Mesendoderm (in vitro differentiated cells): ENCODE measurements at regions not wholly inside any gene's neighbourhood (a gene's known extent, or its start where the extent isn't known, plus 50 kb on each side); places are given as distances from the start of the nearest gene placed in this dataset.
"Not testable (repeated sequence)": the region's sequence is repeated elsewhere in the genome, so short reads cannot be mapped to it uniquely, and the experiment has no call there.

Experiments used
- DNase-seq: peaks from one replicate; pipeline ENCODE4 v3.0.0; 2013
- H2AK5ac ChIP-seq: 2 replicates; pipeline ENCODE4 v1.6.1; 2013; ENCODE audit warnings: low read length, inconsistent platforms
- H2BK120ac ChIP-seq: 2 replicates; pipeline ENCODE4 v1.6.1; 2013; ENCODE audit warnings: low read depth, mild to moderate bottlenecking, low read length, moderate library complexity, mixed read lengths
- H2BK15ac ChIP-seq: replicated peaks from 2 replicates; pipeline ENCODE4 v1.6.1; 2013; ENCODE audit warnings: low read depth, mild to moderate bottlenecking, moderate library complexity
- H2BK5ac ChIP-seq: 2 replicates; pipeline ENCODE4 v1.6.1; 2013; ENCODE audit warnings: low read length, inconsistent platforms
- H3K18ac ChIP-seq: 2 replicates; pipeline ENCODE4 v1.6.1; 2013; ENCODE audit warnings: mild to moderate bottlenecking, low read length, mixed read lengths
- H3K23ac ChIP-seq: one replicate; pipeline ENCODE4 v1.6.1; 2013; ENCODE audit warnings: low read length
- H3K27ac ChIP-seq: 2 replicates; pipeline ENCODE4 v1.5.1; 2013; ENCODE audit warnings: low read depth, mild to moderate bottlenecking, inconsistent platforms, low read length, moderate library complexity
- H3K27me3 ChIP-seq: 2 replicates; pipeline ENCODE4 v1.6.1; 2013; ENCODE audit warnings: low read length, control low read depth, mild to moderate bottlenecking, inconsistent platforms; ENCODE audit not compliant: insufficient read depth, poor library complexity
- H3K36me3 ChIP-seq: 2 replicates; pipeline ENCODE4 v1.6.1; 2013; ENCODE audit warnings: low read length, inconsistent platforms; ENCODE audit not compliant: control insufficient read depth, insufficient read depth
- H3K4ac ChIP-seq: one replicate; pipeline ENCODE4 v1.6.1; 2013; ENCODE audit warnings: low read depth, mild to moderate bottlenecking, low read length, moderate library complexity
- H3K4me1 ChIP-seq: 2 replicates; pipeline ENCODE4 v1.6.1; 2013; ENCODE audit warnings: low read depth, low read length, inconsistent platforms; ENCODE audit not compliant: control insufficient read depth
- H3K4me2 ChIP-seq: 2 replicates; pipeline ENCODE4 v1.6.1; 2013; ENCODE audit warnings: low read length
- H3K4me3 ChIP-seq: 2 replicates; pipeline ENCODE4 v1.5.1; 2013; ENCODE audit warnings: mild to moderate bottlenecking, low read length
- H3K56ac ChIP-seq: one replicate; pipeline ENCODE4 v1.6.1; 2013; ENCODE audit warnings: low read length
- H3K79me1 ChIP-seq: 2 replicates; pipeline ENCODE4 v1.6.1; 2013; ENCODE audit warnings: low read length, inconsistent platforms
- H3K79me2 ChIP-seq: 2 replicates; pipeline ENCODE4 v1.6.1; 2013; ENCODE audit warnings: mild to moderate bottlenecking, low read length; ENCODE audit not compliant: control insufficient read depth, insufficient read depth
- H3K9ac ChIP-seq: 2 replicates; pipeline ENCODE4 v1.6.1; 2013; ENCODE audit warnings: low read length, inconsistent platforms
- H4K5ac ChIP-seq: one replicate; pipeline ENCODE4 v1.6.1; 2013; ENCODE audit warnings: low read length
- H4K8ac ChIP-seq: one replicate; pipeline ENCODE4 v1.6.1; 2013; ENCODE audit warnings: low read depth, mild to moderate bottlenecking, control low read depth, low read length, moderate library complexity
- WGBS: extraction: QIAGEN DNeasy Blood & Tissue Kit; methylation state at CpG from one replicate; pipeline ENCODE4 v1.1.7; 2013; ENCODE audit warnings: low lambda C conversion rate, missing lambda C conversion rate; ENCODE audit not compliant: insufficient coverage; ENCODE audit errors: extremely low coverage; 5-methylcytosine and 5-hydroxymethylcytosine counted together

- H3K4me3 ChIP-seq, H3K56ac ChIP-seq, H4K8ac ChIP-seq, H3K9ac ChIP-seq, H3K79me2 ChIP-seq, H4K5ac ChIP-seq, H2BK120ac ChIP-seq, H3K4ac ChIP-seq, H3K23ac ChIP-seq, H3K18ac ChIP-seq, DNase-seq, H3K27me3 ChIP-seq, H2BK15ac ChIP-seq, H2BK5ac ChIP-seq, H3K79me1 ChIP-seq, H3K27ac ChIP-seq, H2AK5ac ChIP-seq, H3K4me2 ChIP-seq, H3K36me3 ChIP-seq, H3K4me1 ChIP-seq: not testable (repeated sequence)
- no CpG with 5 or more reads among the region's 2 CpGs for WGBS
These were observed 236.9 kb downstream of the SPATA31A6 start for GRCh38 chr9:42420324-42420723.

- H3K27me3 ChIP-seq, DNase-seq, H3K4me1 ChIP-seq, H2BK5ac ChIP-seq, H3K4me3 ChIP-seq, H3K79me2 ChIP-seq, H3K4ac ChIP-seq, H3K4me2 ChIP-seq, H3K36me3 ChIP-seq, H3K9ac ChIP-seq, H3K27ac ChIP-seq, H2AK5ac ChIP-seq, H3K23ac ChIP-seq, H3K18ac ChIP-seq, H4K5ac ChIP-seq, H4K8ac ChIP-seq, H3K79me1 ChIP-seq, H3K56ac ChIP-seq, H2BK120ac ChIP-seq, H2BK15ac ChIP-seq: not testable (repeated sequence)
- WGBS, result no CpG with 5 or more reads among the region's 8 CpGs
These were observed 238.2 kb downstream of the SPATA31A6 start for GRCh38 chr9:42421630-42422029.

GRCh38 chr9:42430674-42431615, 247.5 kb downstream of the SPATA31A6 start:
- not testable (repeated sequence) for H2AK5ac ChIP-seq, H3K4ac ChIP-seq, H3K4me1 ChIP-seq, H2BK5ac ChIP-seq, H3K36me3 ChIP-seq, H3K18ac ChIP-seq, H2BK120ac ChIP-seq, H3K79me2 ChIP-seq, H3K23ac ChIP-seq, H3K27ac ChIP-seq, H4K5ac ChIP-seq, H3K56ac ChIP-seq, H3K4me3 ChIP-seq, H3K27me3 ChIP-seq, H3K79me1 ChIP-seq, H3K9ac ChIP-seq, H3K4me2 ChIP-seq, H2BK15ac ChIP-seq, H4K8ac ChIP-seq
- DNase-seq, result peak; percentile 35
- no CpG with 5 or more reads among the region's 4 CpGs for WGBS

GRCh38 chr9:42431616-42432010, 248.2 kb downstream of the SPATA31A6 start:
- no CpG with 5 or more reads among the region's 1 CpG for WGBS
- H2BK120ac ChIP-seq, H3K79me1 ChIP-seq: not testable (repeated sequence)

GRCh38 chr9:42434844-42435714, 251.6 kb downstream of the SPATA31A6 start:
- H2BK5ac ChIP-seq, H3K56ac ChIP-seq, H2BK15ac ChIP-seq, H3K4me3 ChIP-seq, H4K8ac ChIP-seq, H3K27ac ChIP-seq, H3K4me2 ChIP-seq, H3K23ac ChIP-seq, H4K5ac ChIP-seq, H3K27me3 ChIP-seq, H3K4ac ChIP-seq, H3K4me1 ChIP-seq, H3K79me1 ChIP-seq, H2BK120ac ChIP-seq, H3K18ac ChIP-seq, H3K9ac ChIP-seq, H2AK5ac ChIP-seq, H3K79me2 ChIP-seq, H3K36me3 ChIP-seq: not testable (repeated sequence)
- WGBS, result no CpG with 5 or more reads among the region's 15 CpGs
- DNase-seq, result peak; percentile 7

More at GRCh38 chr9:42431616-42432010, 248.2 kb downstream of the SPATA31A6 start:
- H3K56ac ChIP-seq, H3K9ac ChIP-seq, H4K8ac ChIP-seq, H3K4me3 ChIP-seq, H3K79me2 ChIP-seq, H3K23ac ChIP-seq, H3K4me2 ChIP-seq, H3K18ac ChIP-seq, H2BK15ac ChIP-seq, H3K27me3 ChIP-seq, H3K4ac ChIP-seq, H3K4me1 ChIP-seq, H3K27ac ChIP-seq, H3K36me3 ChIP-seq, DNase-seq, H4K5ac ChIP-seq, H2BK5ac ChIP-seq, H2AK5ac ChIP-seq: not testable (repeated sequence)
